Heart left ventricle (tissue), 13 donors: ENCODE measurements at regions not wholly inside any gene's neighbourhood (a gene's known extent, or its start where the extent isn't known, plus 50 kb on each side); places are given as distances from the start of the nearest gene placed in this dataset.

Source experiments
- CTCF ChIP-seq, 12 donors: fragments of 200-600 bp; sonication (generic) in 4 of 12; IDR thresholded peaks; one replicate each; pipeline versions ENCODE4 v1.5.0 to v1.8.0; 2018 to 2022; ENCODE audit warnings: antibody characterized with exemption in 12 of 12, mild to moderate bottlenecking in 5 of 12
- POLR2A ChIP-seq, 2 donors: fragments of 450-650 bp; IDR thresholded peaks; one replicate each; pipeline ENCODE4 v1.6.1; 2017; ENCODE audit warnings: antibody characterized with exemption in 2 of 2, mild to moderate bottlenecking in 2 of 2, moderate library complexity in 2 of 2
- donor health status: ischemic (EF 13 %, LVEDD 7.1; RV severe dilation, severe dysfunction).
- donor health status: DM: no; HTN: yes; CAD: no.
- donor health status: DM: no; HTN: no; CAD: no.
- donor health status: ischemic (EF 25% LVEDD 6.9; RV normal size, moderate dysfunction).
- donor health status: ischemic (EF 25% LVEDD 5.7; RV mildly dilated, moderate dysfunction).
- donor health status: ischemic (EF 35%, LVEDD 5.7; RV mildly dilated, moderate dysfunction).
- donor health status: nonischemic (EF 11% LVEDD 7.7; RV severe dilation, severe dysfunction).
- donor health status: DM: yes; HTN: yes; CAD: no.
- donor health status: PGD.
- donor health status: ischemic (EF 29% LVEDD 5.4; RV normal size, mild dysfunction).
- donor health status: nonischemic (EF 23%, LVEDD 6.1; RV moderate dilation, normal function).

GRCh38 chr12:124205405-124205804, 89.5 kb upstream of the RFLNA start:
- no peak for TF ChIP-seq CTCF (IDR thresholded peaks at IDR 0.05)
- TF ChIP-seq POLR2A (IDR thresholded peaks at IDR 0.05): no peak
